ENCODE measurements at regions not wholly inside any gene's neighbourhood (a gene's known extent, or its start where the extent isn't known, plus 50 kb on each side); places are given as distances from the start of the nearest gene placed in this dataset.
"Not testable (repeated sequence)": the region's sequence is repeated elsewhere in the genome, so short reads cannot be mapped to it uniquely, and the experiment has no call there.

DNA sequence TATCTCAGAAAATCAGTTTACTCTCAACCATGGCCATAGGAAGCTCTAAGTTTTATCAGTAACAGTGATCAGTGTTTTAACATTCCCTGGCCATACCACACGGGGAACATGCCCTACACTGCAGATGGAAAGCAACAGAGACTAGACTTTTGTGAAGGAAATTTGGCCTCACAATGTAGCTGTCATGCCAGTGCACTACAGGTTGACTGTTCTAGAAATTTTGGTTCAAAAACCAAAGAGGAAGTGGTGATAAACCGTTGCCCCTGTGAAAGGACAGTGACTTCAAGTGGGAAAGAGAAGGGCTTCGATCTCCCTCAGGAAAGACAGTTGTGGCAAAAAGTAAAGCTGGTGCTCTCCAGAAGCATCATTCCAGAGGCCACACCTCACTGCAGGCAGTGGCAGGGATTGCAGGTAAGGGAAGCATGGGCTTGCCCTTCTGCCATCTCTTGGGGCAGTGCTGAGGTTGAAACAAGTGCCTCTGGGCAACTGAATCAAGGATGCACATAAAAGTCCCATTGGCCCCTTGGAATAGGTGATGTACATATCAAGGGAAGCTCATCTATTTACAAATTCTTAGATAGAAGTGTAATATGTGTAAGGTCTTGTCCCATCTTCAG lies 143.4 kb downstream of the PPIAL4A start:
- H4K20me1 ChIP-seq (ENCODE audit: insufficient read depth); H3K9me3 ChIP-seq; H3K4me2 ChIP-seq; H3K27ac ChIP-seq (ENCODE audit: low read depth in 2 of 2, low read length in 1 of 2); H3K9ac ChIP-seq; POLR2A ChIA-PET; H3K27me3 ChIP-seq (ENCODE audit: insufficient read depth); H3K9me2 ChIP-seq; H3K4me3 ChIP-seq (ENCODE audit: low read depth in 2 of 2, low read length in 1 of 2); H3K36me3 ChIP-seq (replicated peaks in 1 of 2; ENCODE audit: control insufficient read depth in 1 of 2, insufficient read depth in 2 of 2, low read length in 1 of 2); H3K79me2 ChIP-seq (ENCODE audit: insufficient read depth); CTCF ChIA-PET; H3F3A ChIP-seq (replicated peaks; ENCODE audit: insufficient read depth); DNase-seq; H2AFZ ChIP-seq (ENCODE audit: low read depth); H3K4me1 ChIP-seq (ENCODE audit: control insufficient read depth in 1 of 2, insufficient read depth in 2 of 2, low read depth in 1 of 2, low read length in 1 of 2): not testable (repeated sequence)
- WGBS (ENCODE audit: low lambda C conversion rate), result 0% methylated on average over 2 of the region's 3 CpGs

DNA sequence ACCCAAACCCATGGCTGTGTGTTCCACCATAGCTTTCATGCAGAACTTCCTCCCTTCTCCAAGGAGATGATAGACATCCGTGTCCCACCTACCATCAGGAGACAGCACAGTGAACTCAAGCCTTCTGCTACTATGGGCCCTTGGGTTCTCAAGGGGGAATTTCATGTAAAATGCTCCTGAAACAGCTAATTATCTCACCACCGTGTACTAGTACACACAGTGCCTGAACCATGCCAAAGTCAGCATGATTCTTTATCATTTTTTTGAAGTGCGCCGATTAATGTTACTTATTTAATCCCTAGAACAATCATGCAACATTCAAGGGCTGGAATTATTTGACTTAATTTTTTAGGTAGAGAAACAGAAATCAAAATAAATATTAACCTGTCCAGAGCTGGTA lies 147.2 kb downstream of the PPIAL4A start:
- H3K27me3 ChIP-seq (ENCODE audit: insufficient read depth); H3K79me2 ChIP-seq (ENCODE audit: insufficient read depth); H2AFZ ChIP-seq (ENCODE audit: low read depth); CTCF ChIA-PET; H3K4me3 ChIP-seq (ENCODE audit: low read depth in 2 of 2, low read length in 1 of 2); DNase-seq; H3K9ac ChIP-seq; H4K20me1 ChIP-seq (ENCODE audit: insufficient read depth); H3K27ac ChIP-seq (ENCODE audit: low read depth in 2 of 2, low read length in 1 of 2); H3K4me2 ChIP-seq; H3F3A ChIP-seq (replicated peaks; ENCODE audit: insufficient read depth); H3K36me3 ChIP-seq (replicated peaks in 1 of 2; ENCODE audit: control insufficient read depth in 1 of 2, insufficient read depth in 2 of 2, low read length in 1 of 2); H3K9me3 ChIP-seq; POLR2A ChIA-PET; H3K9me2 ChIP-seq; H3K4me1 ChIP-seq (ENCODE audit: control insufficient read depth in 1 of 2, insufficient read depth in 2 of 2, low read depth in 1 of 2, low read length in 1 of 2): not testable (repeated sequence)
- WGBS (ENCODE audit: low lambda C conversion rate), result no CpG with 5 or more reads among the region's 4 CpGs

DNA sequence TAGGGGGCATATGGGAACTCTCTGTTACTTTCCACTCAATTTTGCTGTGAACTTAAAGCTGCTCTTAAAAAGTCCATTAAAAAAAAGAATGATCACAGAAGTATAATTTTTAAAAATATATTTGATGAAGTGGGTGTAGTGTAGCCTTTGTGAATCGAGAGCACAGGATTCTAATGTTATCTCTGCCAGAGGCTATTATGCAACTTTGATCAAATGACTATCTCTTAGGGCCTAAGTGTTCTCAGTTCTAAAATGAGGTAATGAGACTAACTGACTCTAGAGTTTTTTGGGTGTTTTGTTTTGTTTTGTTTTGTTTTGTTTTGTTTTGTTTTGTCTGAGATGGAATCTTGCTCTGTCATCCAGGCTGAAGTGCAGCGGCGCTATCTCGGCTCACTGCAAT lies 143.2 kb downstream of the FAM72B start:
- not testable (repeated sequence) for DNase-seq

DNA sequence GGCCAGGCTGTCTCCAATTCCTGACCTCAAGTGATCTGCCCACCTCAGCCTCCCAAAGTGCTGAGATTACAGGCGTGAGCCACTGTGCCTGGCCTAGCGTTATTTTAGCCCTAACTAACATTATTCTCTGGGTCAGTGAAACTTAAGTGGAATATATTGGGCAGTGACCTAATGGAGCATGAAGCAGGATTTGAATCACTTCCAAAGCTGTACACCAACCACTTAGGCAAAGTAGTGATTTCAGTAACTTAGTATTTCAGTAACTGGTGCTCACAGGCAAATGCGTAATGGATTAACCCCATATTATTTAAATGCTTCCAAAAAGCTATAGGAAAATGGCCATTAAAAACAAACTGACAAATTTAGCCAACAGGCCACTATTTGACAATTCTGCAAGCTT lies 142.6 kb downstream of the FAM72B start:
- H3K36me3 ChIP-seq (replicated peaks in 1 of 2; ENCODE audit: control insufficient read depth in 1 of 2, insufficient read depth in 2 of 2, low read length in 1 of 2), result not testable (repeated sequence)

More for the DNA sequence above, 143.2 kb downstream of the FAM72B start:
- H3F3A ChIP-seq (replicated peaks; ENCODE audit: insufficient read depth); H3K9me2 ChIP-seq; H4K20me1 ChIP-seq (ENCODE audit: insufficient read depth); H3K36me3 ChIP-seq (replicated peaks in 1 of 2; ENCODE audit: control insufficient read depth in 1 of 2, insufficient read depth in 2 of 2, low read length in 1 of 2); H3K9ac ChIP-seq; H3K4me3 ChIP-seq (ENCODE audit: low read depth in 2 of 2, low read length in 1 of 2); H3K4me1 ChIP-seq (ENCODE audit: control insufficient read depth in 1 of 2, insufficient read depth in 2 of 2, low read depth in 1 of 2, low read length in 1 of 2); H3K9me3 ChIP-seq; H3K79me2 ChIP-seq (ENCODE audit: insufficient read depth); H3K27me3 ChIP-seq (ENCODE audit: insufficient read depth); H3K27ac ChIP-seq (ENCODE audit: low read depth in 2 of 2, low read length in 1 of 2); H3K4me2 ChIP-seq; POLR2A ChIA-PET; CTCF ChIA-PET; H2AFZ ChIP-seq (ENCODE audit: low read depth): not testable (repeated sequence)
- WGBS (ENCODE audit: low lambda C conversion rate), result 0% methylated on average over 3 of the region's 4 CpGs

DNA sequence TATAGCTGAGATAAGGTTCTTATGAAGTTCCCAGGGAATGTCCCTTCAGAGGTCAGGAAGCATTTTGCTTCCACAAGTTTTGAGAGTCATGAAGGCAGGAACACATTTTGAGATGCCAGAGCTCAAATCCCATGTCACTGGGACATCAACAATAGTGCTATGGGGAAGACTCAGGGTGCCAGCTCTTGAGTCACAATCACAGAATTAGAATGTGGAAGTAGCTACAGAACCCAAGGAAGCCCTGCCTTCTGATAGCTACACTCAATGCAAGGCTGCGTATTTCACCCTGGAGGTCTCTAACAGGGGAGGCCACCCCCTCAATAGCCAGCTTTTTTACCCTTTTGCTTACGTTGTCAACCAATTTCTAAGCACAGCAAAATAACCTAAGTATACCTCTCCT lies 141.3 kb downstream of the FAM72B start:
- DNase-seq; H2AFZ ChIP-seq (ENCODE audit: low read depth); H3K9ac ChIP-seq; H3K4me2 ChIP-seq; H3K4me1 ChIP-seq (ENCODE audit: control insufficient read depth in 1 of 2, insufficient read depth in 2 of 2, low read depth in 1 of 2, low read length in 1 of 2); H3K27ac ChIP-seq (ENCODE audit: low read depth in 2 of 2, low read length in 1 of 2); POLR2A ChIA-PET; H3K36me3 ChIP-seq (replicated peaks in 1 of 2; ENCODE audit: control insufficient read depth in 1 of 2, insufficient read depth in 2 of 2, low read length in 1 of 2); H3K27me3 ChIP-seq (ENCODE audit: insufficient read depth); CTCF ChIA-PET; H4K20me1 ChIP-seq (ENCODE audit: insufficient read depth); H3K79me2 ChIP-seq (ENCODE audit: insufficient read depth); H3F3A ChIP-seq (replicated peaks; ENCODE audit: insufficient read depth); H3K9me3 ChIP-seq; H3K4me3 ChIP-seq (ENCODE audit: low read depth in 2 of 2, low read length in 1 of 2); H3K9me2 ChIP-seq: not testable (repeated sequence)
- WGBS (ENCODE audit: low lambda C conversion rate), result 6% methylated on average over 2 of the region's 2 CpGs

More for the DNA sequence above, 142.6 kb downstream of the FAM72B start:
- H3K9ac ChIP-seq; H2AFZ ChIP-seq (ENCODE audit: low read depth); H3F3A ChIP-seq (replicated peaks; ENCODE audit: insufficient read depth); H4K20me1 ChIP-seq (ENCODE audit: insufficient read depth); H3K4me2 ChIP-seq; CTCF ChIA-PET; H3K9me2 ChIP-seq; H3K27me3 ChIP-seq (ENCODE audit: insufficient read depth); H3K79me2 ChIP-seq (ENCODE audit: insufficient read depth); DNase-seq; POLR2A ChIA-PET; H3K9me3 ChIP-seq; H3K4me1 ChIP-seq (ENCODE audit: control insufficient read depth in 1 of 2, insufficient read depth in 2 of 2, low read depth in 1 of 2, low read length in 1 of 2); H3K27ac ChIP-seq (ENCODE audit: low read depth in 2 of 2, low read length in 1 of 2); H3K4me3 ChIP-seq (ENCODE audit: low read depth in 2 of 2, low read length in 1 of 2): not testable (repeated sequence)
- WGBS (ENCODE audit: low lambda C conversion rate), result 50% methylated on average over 1 of the region's 3 CpGs

DNA sequence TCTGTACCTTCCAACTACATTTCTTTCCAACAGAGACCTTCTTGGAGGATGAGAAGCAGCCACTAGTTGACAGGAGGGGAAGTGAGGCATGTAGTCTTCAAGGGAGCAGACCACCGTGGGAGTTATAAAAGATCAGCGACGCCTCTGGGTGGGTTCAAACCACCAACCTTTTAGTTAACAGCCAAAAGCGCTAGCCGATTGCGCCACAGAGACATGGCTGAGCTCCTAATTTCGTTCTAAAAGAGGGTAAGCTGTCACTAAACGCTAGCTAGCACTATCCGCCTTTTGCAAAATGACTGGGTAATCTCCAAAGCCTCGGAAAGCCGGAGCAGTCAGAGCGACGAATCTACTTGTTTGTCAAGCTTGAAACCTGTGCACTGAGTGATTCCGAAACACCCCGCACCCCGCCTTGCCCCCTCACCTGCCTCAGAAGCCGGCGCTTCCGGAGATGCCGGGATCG lies 135.8 kb downstream of the FAM72B start:
- CTCF ChIA-PET; H4K20me1 ChIP-seq (ENCODE audit: insufficient read depth); H3K9me3 ChIP-seq; H3K4me1 ChIP-seq (ENCODE audit: control insufficient read depth in 1 of 2, insufficient read depth in 2 of 2, low read depth in 1 of 2, low read length in 1 of 2); H3K4me3 ChIP-seq (ENCODE audit: low read depth in 2 of 2, low read length in 1 of 2); H3K27ac ChIP-seq (ENCODE audit: low read depth in 2 of 2, low read length in 1 of 2); H3K9ac ChIP-seq; H3K27me3 ChIP-seq (ENCODE audit: insufficient read depth); DNase-seq; H3K4me2 ChIP-seq; H3F3A ChIP-seq (replicated peaks; ENCODE audit: insufficient read depth); H3K79me2 ChIP-seq (ENCODE audit: insufficient read depth); H3K9me2 ChIP-seq; POLR2A ChIA-PET; H3K36me3 ChIP-seq (replicated peaks in 1 of 2; ENCODE audit: control insufficient read depth in 1 of 2, insufficient read depth in 2 of 2, low read length in 1 of 2); H2AFZ ChIP-seq (ENCODE audit: low read depth): not testable (repeated sequence)
- 57% methylated on average over 15 of the region's 21 CpGs for WGBS (ENCODE audit: low lambda C conversion rate)

Data from SK-N-SH (cell line).